HG03439 (cell line): ENCODE measurements at regions not wholly inside any gene's neighbourhood (a gene's known extent, or its start where the extent isn't known, plus 50 kb on each side); places are given as distances from the start of the nearest gene placed in this dataset.

ENCODE experiments used
- ATAC-seq: cut with Tn5 transposase; IDR thresholded peaks from one replicate; pipeline ENCODE4 v1.9.1; 2021; ENCODE audit warnings: mild to moderate bottlenecking, moderate library complexity; ENCODE audit not compliant: unreplicated experiment

GRCh38 chr2:831622-832021, 119.0 kb upstream of the SNTG2 start:
- no peak for ATAC-seq

GRCh38 chr2:831225-831536, 119.5 kb upstream of the SNTG2 start:
- ATAC-seq: no peak

GRCh38 chr2:830419-831224, 120.0 kb upstream of the SNTG2 start:
- no peak for ATAC-seq

GRCh38 chr2:829047-829446, 121.6 kb upstream of the SNTG2 start:
- no peak for ATAC-seq

- ATAC-seq: no peak
Observed at GRCh38 chr2:824954-825353, 125.7 kb upstream of the SNTG2 start.

GRCh38 chr2:824524-824923, 126.1 kb upstream of the SNTG2 start:
- no peak for ATAC-seq

GRCh38 chr2:821546-821945, 129.1 kb upstream of the SNTG2 start:
- ATAC-seq: no peak

- no peak for ATAC-seq
Observed at GRCh38 chr2:819601-820000, 131.0 kb upstream of the SNTG2 start.

- ATAC-seq: no peak
Observed at GRCh38 chr2:819121-819520, 131.5 kb upstream of the SNTG2 start.

- ATAC-seq: no peak
Observed at GRCh38 chr2:817336-818015, 133.2 kb upstream of the SNTG2 start.

- ATAC-seq: no peak
Observed at GRCh38 chr2:816278-816677, 134.4 kb upstream of the SNTG2 start.

GRCh38 chr2:810397-810796, 133.2 kb upstream of the TMEM18 start:
- ATAC-seq: no peak

- no peak for ATAC-seq
Observed at GRCh38 chr2:807300-807699, 130.1 kb upstream of the TMEM18 start.

GRCh38 chr2:805664-806063, 128.5 kb upstream of the TMEM18 start:
- ATAC-seq: no peak

GRCh38 chr2:797993-798392, 120.8 kb upstream of the TMEM18 start:
- ATAC-seq: no peak

GRCh38 chr2:797556-797955, 120.3 kb upstream of the TMEM18 start:
- no peak for ATAC-seq

GRCh38 chr2:796141-796985, 119.2 kb upstream of the TMEM18 start:
- no peak for ATAC-seq

GRCh38 chr2:795531-796041, 118.4 kb upstream of the TMEM18 start:
- ATAC-seq: no peak

- ATAC-seq: no peak
Observed at GRCh38 chr2:794554-795241, 117.5 kb upstream of the TMEM18 start.

GRCh38 chr2:793236-793635, 116.0 kb upstream of the TMEM18 start:
- no peak for ATAC-seq

- ATAC-seq: no peak
Observed at GRCh38 chr2:792687-793086, 115.5 kb upstream of the TMEM18 start.
